ENCODE measurements at regions not wholly inside any gene's neighbourhood (a gene's known extent, or its start where the extent isn't known, plus 50 kb on each side); places are given as distances from the start of the nearest gene placed in this dataset.

DNA sequence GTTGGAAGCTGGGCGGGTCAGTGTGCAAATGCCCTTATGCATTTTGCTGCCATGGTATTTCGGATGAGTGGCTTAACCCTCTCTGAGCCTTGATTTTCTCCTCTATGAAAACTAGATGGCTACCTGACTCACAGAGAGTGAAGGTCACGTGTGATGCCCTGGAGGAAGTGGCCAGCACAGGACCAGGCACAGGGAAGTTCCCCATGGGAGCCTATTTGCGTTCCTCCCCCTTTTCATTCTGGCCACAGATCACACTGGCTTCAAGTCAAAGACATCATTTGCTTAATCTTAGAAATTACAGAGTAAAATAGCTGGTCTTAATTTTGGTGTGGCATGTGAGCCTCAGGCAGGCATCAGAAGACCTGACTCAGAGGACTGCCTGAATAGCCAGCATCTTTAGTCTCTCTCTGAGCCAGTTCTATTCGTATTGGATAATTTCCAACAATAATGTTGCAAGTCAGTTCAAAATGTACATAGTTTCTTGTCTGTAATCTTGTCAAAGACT is 57.6 kb upstream of the CD302 start:
- H3K4me1 ChIP-seq (ENCODE audit: insufficient read depth, low read length, poor library complexity, severe bottlenecking): no peaks in the 10 kb centered on the region
- H3K27ac ChIP-seq (ENCODE audit: low read depth, low read length, poor library complexity, severe bottlenecking): no peak overlapping the region
- BruUV-seq (replicated peaks): no TSS peak
- H3K36me3 ChIP-seq (ENCODE audit: insufficient read depth, low read length): no peaks in the 10 kb centered on the region
- ChIA-PET CTCF (ENCODE audit: unreplicated experiment) (no interaction called here), POLR2A (interaction anchor here (0.7 kb wide), 1 partner anchor 375 kb away, joined by 3 read pairs; no protein-coding TSS in a partner anchor)
- no peaks in the 10 kb centered on the region for H4K20me1 ChIP-seq (ENCODE audit: insufficient read depth, low read length)
- no peak for TF ChIP-seq EZH2phosphoT487 (IDR thresholded peaks at IDR 0.05; ENCODE audit: borderline replicate concordance, low read depth, low read length)
- TF ChIP-seq, protein P1, sequence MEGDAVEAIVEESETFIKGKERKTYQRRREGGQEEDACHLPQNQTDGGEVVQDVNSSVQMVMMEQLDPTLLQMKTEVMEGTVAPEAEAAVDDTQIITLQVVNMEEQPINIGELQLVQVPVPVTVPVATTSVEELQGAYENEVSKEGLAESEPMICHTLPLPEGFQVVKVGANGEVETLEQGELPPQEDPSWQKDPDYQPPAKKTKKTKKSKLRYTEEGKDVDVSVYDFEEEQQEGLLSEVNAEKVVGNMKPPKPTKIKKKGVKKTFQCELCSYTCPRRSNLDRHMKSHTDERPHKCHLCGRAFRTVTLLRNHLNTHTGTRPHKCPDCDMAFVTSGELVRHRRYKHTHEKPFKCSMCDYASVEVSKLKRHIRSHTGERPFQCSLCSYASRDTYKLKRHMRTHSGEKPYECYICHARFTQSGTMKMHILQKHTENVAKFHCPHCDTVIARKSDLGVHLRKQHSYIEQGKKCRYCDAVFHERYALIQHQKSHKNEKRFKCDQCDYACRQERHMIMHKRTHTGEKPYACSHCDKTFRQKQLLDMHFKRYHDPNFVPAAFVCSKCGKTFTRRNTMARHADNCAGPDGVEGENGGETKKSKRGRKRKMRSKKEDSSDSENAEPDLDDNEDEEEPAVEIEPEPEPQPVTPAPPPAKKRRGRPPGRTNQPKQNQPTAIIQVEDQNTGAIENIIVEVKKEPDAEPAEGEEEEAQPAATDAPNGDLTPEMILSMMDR (conservative IDR thresholded peaks at IDR 0.05; ENCODE audit: low read length): no peak
- no peaks in the 10 kb centered on the region for H3K9me3 ChIP-seq (ENCODE audit: low read length)
- no peaks in the 10 kb centered on the region for H3K9me2 ChIP-seq (ENCODE audit: insufficient read depth, low read length)
- H3K79me2 ChIP-seq (ENCODE audit: insufficient read depth, low read depth, low read length): no peaks in the 10 kb centered on the region
- H3K4me3 ChIP-seq (ENCODE audit: low read depth, low read length, poor library complexity, severe bottlenecking): no peak overlapping the region
- DNase-seq (ENCODE audit: low spot score): no peak
- H3K4me2 ChIP-seq (ENCODE audit: low read length): no peak overlapping the region
- no peak overlapping the region for H2AFZ ChIP-seq (ENCODE audit: low read length)
- intact Hi-C loops (cut with micrococcal nuclease; ENCODE audit: unreplicated experiment): no loop called here

DNA sequence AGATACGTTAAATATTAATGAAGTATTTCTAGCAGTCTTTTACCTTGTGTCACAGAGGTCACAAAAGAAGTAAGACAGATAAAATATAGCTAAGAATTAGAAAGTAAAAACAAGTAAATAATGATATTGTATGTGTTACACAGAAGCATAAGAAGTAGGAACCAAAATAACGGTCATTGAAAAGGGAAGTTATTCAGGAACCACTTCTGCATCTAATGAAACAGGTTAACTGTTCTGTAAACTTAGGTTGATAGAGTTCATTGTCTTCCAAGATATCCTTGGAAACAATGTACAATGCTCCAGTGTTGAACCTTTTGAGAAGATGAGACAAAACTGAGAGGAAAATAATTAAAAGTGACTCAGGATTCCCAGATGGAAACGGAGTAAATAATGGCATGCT is 57.1 kb upstream of the CD302 start:
- TF ChIP-seq EZH2phosphoT487 (IDR thresholded peaks at IDR 0.05; ENCODE audit: borderline replicate concordance, low read depth, low read length): no peak
- TF ChIP-seq, protein P1 (conservative IDR thresholded peaks at IDR 0.05; ENCODE audit: low read length): no peak

DNA sequence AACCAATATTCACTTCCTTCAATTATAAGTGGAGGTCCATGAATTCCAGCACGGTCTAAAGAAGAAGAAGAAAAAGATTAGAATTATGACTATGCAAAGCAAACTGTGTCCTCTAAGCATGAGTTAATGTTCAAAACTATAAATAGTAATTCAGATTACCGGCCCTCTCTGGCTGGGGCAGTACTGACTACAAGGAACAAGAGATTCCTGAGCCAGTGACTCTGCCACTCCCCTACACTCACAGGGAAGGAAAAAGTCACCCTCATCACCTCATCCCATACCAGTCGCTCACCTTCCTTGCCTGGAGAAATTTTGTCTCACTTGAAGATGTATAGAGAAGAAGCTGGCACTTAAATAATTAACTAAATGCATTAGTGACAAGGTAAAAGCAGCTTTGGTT is 56.5 kb upstream of the CD302 start:
- ChIA-PET CTCF (ENCODE audit: unreplicated experiment) (interaction anchor here (1.0 kb wide), 1 partner anchor 14 kb away, joined by 3 read pairs; no protein-coding TSS in a partner anchor), POLR2A (no interaction called here)
- Histone ChIP-seq H3K4me3 (ENCODE audit: low read depth, low read length, poor library complexity, severe bottlenecking) (no peak overlapping the region), H2AFZ (ENCODE audit: low read length) (no peak overlapping the region), H3K27ac (ENCODE audit: low read depth, low read length, poor library complexity, severe bottlenecking) (no peak overlapping the region), H4K20me1 (ENCODE audit: insufficient read depth, low read length) (no peaks in the 10 kb centered on the region), H3K4me2 (ENCODE audit: low read length) (no peak overlapping the region), H3K79me2 (ENCODE audit: insufficient read depth, low read depth, low read length) (no peaks in the 10 kb centered on the region), H3K4me1 (ENCODE audit: insufficient read depth, low read length, poor library complexity, severe bottlenecking) (no peaks in the 10 kb centered on the region), H3K9me2 (ENCODE audit: insufficient read depth, low read length) (no peaks in the 10 kb centered on the region), H3K9me3 (ENCODE audit: low read length) (no peaks in the 10 kb centered on the region), H3K36me3 (ENCODE audit: insufficient read depth, low read length) (no peaks in the 10 kb centered on the region)
- intact Hi-C loops (cut with micrococcal nuclease; ENCODE audit: unreplicated experiment): no loop called here
- no TSS peak for BruUV-seq (replicated peaks)
- DNase-seq (ENCODE audit: low spot score): no peak
- TF ChIP-seq, protein P1 (conservative IDR thresholded peaks at IDR 0.05; ENCODE audit: low read length): no peak
- no peak for TF ChIP-seq EZH2phosphoT487 (IDR thresholded peaks at IDR 0.05; ENCODE audit: borderline replicate concordance, low read depth, low read length)

More for the DNA sequence above, 57.1 kb upstream of the CD302 start:
- CTCF ChIA-PET (ENCODE audit: unreplicated experiment): interaction anchor here (1.0 kb wide), 1 partner anchor 14 kb away, joined by 3 read pairs; no protein-coding TSS in a partner anchor
- POLR2A ChIA-PET: no interaction called here
- no peak overlapping the region for H3K4me3 ChIP-seq (ENCODE audit: low read depth, low read length, poor library complexity, severe bottlenecking)
- BruUV-seq (replicated peaks): no TSS peak
- H2AFZ ChIP-seq (ENCODE audit: low read length): no peak overlapping the region
- H3K4me2 ChIP-seq (ENCODE audit: low read length): no peak overlapping the region
- H3K4me1 ChIP-seq (ENCODE audit: insufficient read depth, low read length, poor library complexity, severe bottlenecking): no peaks in the 10 kb centered on the region
- intact Hi-C loops (cut with micrococcal nuclease; ENCODE audit: unreplicated experiment): no loop called here
- H3K9me2 ChIP-seq (ENCODE audit: insufficient read depth, low read length): no peaks in the 10 kb centered on the region
- H3K79me2 ChIP-seq (ENCODE audit: insufficient read depth, low read depth, low read length): no peaks in the 10 kb centered on the region
- H3K36me3 ChIP-seq (ENCODE audit: insufficient read depth, low read length): no peaks in the 10 kb centered on the region
- H3K9me3 ChIP-seq (ENCODE audit: low read length): no peaks in the 10 kb centered on the region
- DNase-seq (ENCODE audit: low spot score): no peak
- no peak overlapping the region for H3K27ac ChIP-seq (ENCODE audit: low read depth, low read length, poor library complexity, severe bottlenecking)
- no peaks in the 10 kb centered on the region for H4K20me1 ChIP-seq (ENCODE audit: insufficient read depth, low read length)
